Middle frontal gyrus (tissue), 1 donor: ENCODE measurements at regions not wholly inside any gene's neighbourhood (a gene's known extent, or its start where the extent isn't known, plus 50 kb on each side); places are given as distances from the start of the nearest gene placed in this dataset.
A peak's percentile ranks its signal among the peaks of the same experiment; 100 is the strongest.

Source experiments
- DNase-seq: peaks from one replicate; pipeline ENCODE4 v3.0.0-alpha.2; 2015; ENCODE audit warnings: low spot score; ENCODE audit errors: extremely low spot score

- no peak for DNase-seq
These were observed 230.2 kb upstream of the ADAMTS9 start for GRCh38 chr3:64917914-64918453.

- no peak for DNase-seq
These were observed 229.1 kb upstream of the ADAMTS9 start for GRCh38 chr3:64916937-64917336.

GRCh38 chr3:64916192-64916798 is 228.5 kb upstream of the ADAMTS9 start:
- DNase-seq, result no peak

GRCh38 chr3:64915778-64916177 is 228.0 kb upstream of the ADAMTS9 start:
- no peak for DNase-seq

GRCh38 chr3:64913515-64913914 is 225.7 kb upstream of the ADAMTS9 start:
- no peak for DNase-seq

GRCh38 chr3:64911138-64911537 is 223.3 kb upstream of the ADAMTS9 start:
- no peak for DNase-seq

- no peak for DNase-seq
These were observed 222.1 kb upstream of the ADAMTS9 start for GRCh38 chr3:64909757-64910467.

- DNase-seq, result no peak
These were observed 221.2 kb upstream of the ADAMTS9 start for GRCh38 chr3:64909011-64909410.

- no peak for DNase-seq
These were observed 220.5 kb upstream of the ADAMTS9 start for GRCh38 chr3:64908251-64908685.

GRCh38 chr3:64905906-64906410 is 218.2 kb upstream of the ADAMTS9 start:
- DNase-seq, result no peak

GRCh38 chr3:64903006-64903405 is 215.2 kb upstream of the ADAMTS9 start:
- peak; percentile 21 for DNase-seq

- DNase-seq, result no peak
These were observed 214.3 kb upstream of the ADAMTS9 start for GRCh38 chr3:64901986-64902516.

- DNase-seq, result no peak
These were observed 213.7 kb upstream of the ADAMTS9 start for GRCh38 chr3:64901522-64901885.

GRCh38 chr3:64900617-64901521 is 213.1 kb upstream of the ADAMTS9 start:
- DNase-seq, result no peak

GRCh38 chr3:64900156-64900555 is 212.4 kb upstream of the ADAMTS9 start:
- DNase-seq, result no peak

- DNase-seq, result no peak
These were observed 211.1 kb upstream of the ADAMTS9 start for GRCh38 chr3:64898941-64899340.

GRCh38 chr3:64895991-64896895 is 208.4 kb upstream of the ADAMTS9 start:
- DNase-seq, result no peak

GRCh38 chr3:64895106-64895990 is 207.5 kb upstream of the ADAMTS9 start:
- DNase-seq, result no peak

- no peak for DNase-seq
These were observed 206.2 kb upstream of the ADAMTS9 start for GRCh38 chr3:64894006-64894405.
